ENCODE measurements at regions not wholly inside any gene's neighbourhood (a gene's known extent, or its start where the extent isn't known, plus 50 kb on each side); places are given as distances from the start of the nearest gene placed in this dataset.

DNA sequence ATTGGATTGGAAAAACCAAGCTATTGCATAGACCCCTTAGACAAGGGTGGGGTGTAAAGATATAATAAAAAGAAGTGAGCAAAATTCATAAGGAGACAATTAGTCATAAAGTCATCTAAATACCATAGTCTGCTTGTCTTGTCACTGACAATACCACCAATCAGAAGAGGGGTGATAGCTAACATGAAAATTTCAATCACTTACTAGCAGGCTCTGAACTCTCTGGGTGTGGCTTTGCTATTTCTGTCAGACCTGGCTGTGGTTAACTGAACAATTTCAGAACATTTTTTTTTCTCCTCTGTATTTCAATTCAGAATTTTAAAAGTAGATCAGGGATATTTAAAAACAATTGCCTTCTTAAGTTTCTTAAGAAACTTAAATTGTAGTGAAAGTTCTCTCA is 158.5 kb upstream of the PRMT6 start:
- Histone ChIP-seq H3K36me3 (ENCODE audit: control insufficient read depth in 4 of 4, insufficient read depth in 3 of 4, low read depth in 1 of 4, low read length in 3 of 4) (no peaks in the 10 kb centered on the region), H3K27me3 (ENCODE audit: control insufficient read depth in 4 of 4, insufficient read depth in 4 of 4, low read length in 3 of 4) (no peaks in the 10 kb centered on the region), H3K9ac (ENCODE audit: low read depth in 1 of 2, low read length in 2 of 2) (no peak overlapping the region), H3K9me3 (ENCODE audit: control insufficient read depth in 4 of 4, low read length in 3 of 4) (no peaks in the 10 kb centered on the region), H3K4me3 (ENCODE audit: low read depth in 1 of 3, low read length in 3 of 3) (no peak overlapping the region), H3K27ac (ENCODE audit: low read depth in 1 of 2, low read length in 2 of 2) (no peak overlapping the region), H3K4me1 (ENCODE audit: control insufficient read depth in 4 of 4, insufficient read depth in 4 of 4, low read length in 3 of 4) (no peaks in the 10 kb centered on the region)
- no peak for DNase-seq (ENCODE audit: low spot score)
- TF ChIP-seq, protein P1, sequence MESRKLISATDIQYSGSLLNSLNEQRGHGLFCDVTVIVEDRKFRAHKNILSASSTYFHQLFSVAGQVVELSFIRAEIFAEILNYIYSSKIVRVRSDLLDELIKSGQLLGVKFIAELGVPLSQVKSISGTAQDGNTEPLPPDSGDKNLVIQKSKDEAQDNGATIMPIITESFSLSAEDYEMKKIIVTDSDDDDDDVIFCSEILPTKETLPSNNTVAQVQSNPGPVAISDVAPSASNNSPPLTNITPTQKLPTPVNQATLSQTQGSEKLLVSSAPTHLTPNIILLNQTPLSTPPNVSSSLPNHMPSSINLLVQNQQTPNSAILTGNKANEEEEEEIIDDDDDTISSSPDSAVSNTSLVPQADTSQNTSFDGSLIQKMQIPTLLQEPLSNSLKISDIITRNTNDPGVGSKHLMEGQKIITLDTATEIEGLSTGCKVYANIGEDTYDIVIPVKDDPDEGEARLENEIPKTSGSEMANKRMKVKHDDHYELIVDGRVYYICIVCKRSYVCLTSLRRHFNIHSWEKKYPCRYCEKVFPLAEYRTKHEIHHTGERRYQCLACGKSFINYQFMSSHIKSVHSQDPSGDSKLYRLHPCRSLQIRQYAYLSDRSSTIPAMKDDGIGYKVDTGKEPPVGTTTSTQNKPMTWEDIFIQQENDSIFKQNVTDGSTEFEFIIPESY (IDR thresholded peaks at IDR 0.05): no peak
- TF ChIP-seq TAF1 (conservative IDR thresholded peaks at IDR 0.05) (no peak), REST (IDR thresholded peaks at IDR 0.05) (no peak), MAX (IDR thresholded peaks at IDR 0.05) (no peak), FOXA2 (IDR thresholded peaks at IDR 0.05) (no peak), YY1 (IDR thresholded peaks at IDR 0.05) (no peak), SP1 (IDR thresholded peaks at IDR 0.05) (no peak), GABPA (IDR thresholded peaks at IDR 0.05 in 1 of 2, conservative IDR thresholded peaks at IDR 0.05 in 1 of 2) (no peak)

GRCh38 chr1:106899644-106900043 is 156.8 kb upstream of the PRMT6 start:
- Histone ChIP-seq H3K9ac (ENCODE audit: low read depth in 1 of 2, low read length in 2 of 2) (no peak overlapping the region), H3K27me3 (ENCODE audit: control insufficient read depth in 4 of 4, insufficient read depth in 4 of 4, low read length in 3 of 4) (no peaks in the 10 kb centered on the region), H3K9me3 (ENCODE audit: control insufficient read depth in 4 of 4, low read length in 3 of 4) (no peaks in the 10 kb centered on the region), H3K4me3 (ENCODE audit: low read depth in 1 of 3, low read length in 3 of 3) (no peak overlapping the region), H3K4me1 (ENCODE audit: control insufficient read depth in 4 of 4, insufficient read depth in 4 of 4, low read length in 3 of 4) (no peaks in the 10 kb centered on the region), H3K36me3 (ENCODE audit: control insufficient read depth in 4 of 4, insufficient read depth in 3 of 4, low read depth in 1 of 4, low read length in 3 of 4) (no peaks in the 10 kb centered on the region), H3K27ac (ENCODE audit: low read depth in 1 of 2, low read length in 2 of 2) (no peak overlapping the region)
- DNase-seq (ENCODE audit: low spot score): no peak
- TF ChIP-seq REST (IDR thresholded peaks at IDR 0.05): no peak
- no peak for TF ChIP-seq HNF4A (conservative IDR thresholded peaks at IDR 0.05)
- TF ChIP-seq TAF1 (conservative IDR thresholded peaks at IDR 0.05): no peak
- no peak for TF ChIP-seq RAD21 (IDR thresholded peaks at IDR 0.05)
- TF ChIP-seq FOXA1 (IDR thresholded peaks at IDR 0.05): no peak
- no peak for TF ChIP-seq EGR1 (IDR thresholded peaks at IDR 0.05; ENCODE audit: low read depth in 2 of 2)
- 80% methylated on average over 4 of the region's 4 CpGs for WGBS

All from liver (tissue), 7 donors.